Activated CD8-positive, alpha-beta memory T cell treated with anti-CD3 and anti-CD28 coated beads, Interleukin-2, amount 50 U/mL, for 24 hours (primary cell): ENCODE measurements at regions not wholly inside any gene's neighbourhood (a gene's known extent, or its start where the extent isn't known, plus 50 kb on each side); places are given as distances from the start of the nearest gene placed in this dataset.
"Not testable (repeated sequence)": the region's sequence is repeated elsewhere in the genome, so short reads cannot be mapped to it uniquely, and the experiment has no call there.

Experiments used
- DNase-seq: peaks from one replicate; pipeline ENCODE4 v3.0.0-alpha.2; 2020; ENCODE audit errors: extremely low read depth

GRCh38 chr6:105537981-105538578, 135.2 kb upstream of the PREP start:
- no peak for DNase-seq

DNA sequence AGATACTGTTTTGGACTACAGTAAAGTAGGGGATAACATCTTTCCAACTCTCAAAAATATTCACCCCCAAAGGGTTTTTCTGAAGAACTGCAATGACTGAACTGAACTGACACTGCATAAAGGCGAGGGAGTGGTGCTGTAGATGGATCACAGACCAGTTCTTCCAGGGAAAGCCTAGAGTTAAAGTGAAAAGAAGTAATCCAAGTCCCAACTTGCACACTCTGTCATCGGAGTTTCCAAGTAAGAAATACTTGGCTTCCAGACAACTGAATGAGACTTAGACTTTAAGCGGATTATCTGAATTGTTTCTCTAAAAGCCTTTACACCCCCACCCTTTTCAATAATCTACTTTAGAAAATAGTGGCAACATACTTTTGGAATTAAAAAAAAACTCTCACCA, 134.1 kb upstream of the PREP start:
- DNase-seq = no peak

GRCh38 chr6:105533301-105533700, 130.4 kb upstream of the PREP start:
- no peak for DNase-seq

DNA sequence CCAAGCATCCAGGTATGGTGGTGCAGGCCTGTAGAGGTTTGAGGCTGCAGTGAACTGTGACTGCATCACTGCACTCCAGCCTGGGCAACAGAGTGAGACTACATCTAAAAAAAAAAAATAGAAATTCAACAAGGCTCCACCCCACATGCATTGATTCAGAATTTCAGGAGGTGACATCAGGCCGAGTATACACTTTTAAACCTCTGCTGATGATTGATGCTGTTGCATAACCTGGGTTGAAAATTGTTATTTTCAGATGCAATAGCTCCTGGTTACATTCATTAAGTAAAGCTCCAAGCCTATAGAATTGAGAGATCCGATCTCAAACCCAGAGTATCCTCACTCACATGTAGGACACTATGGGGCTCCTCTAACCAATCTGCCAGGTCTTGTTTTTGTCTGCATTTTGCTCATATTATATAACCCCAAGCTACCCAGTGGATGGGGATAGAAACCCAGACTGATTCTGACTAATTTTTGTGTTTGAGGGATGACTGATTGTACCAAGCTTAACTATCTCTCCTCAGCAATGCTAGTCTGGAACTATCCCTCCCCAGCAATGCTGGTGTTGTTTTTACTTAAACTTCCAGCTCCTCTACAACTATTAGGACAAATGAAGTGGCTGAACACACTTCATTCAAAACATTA, 123.5 kb upstream of the PREP start:
- no peak for DNase-seq

DNA sequence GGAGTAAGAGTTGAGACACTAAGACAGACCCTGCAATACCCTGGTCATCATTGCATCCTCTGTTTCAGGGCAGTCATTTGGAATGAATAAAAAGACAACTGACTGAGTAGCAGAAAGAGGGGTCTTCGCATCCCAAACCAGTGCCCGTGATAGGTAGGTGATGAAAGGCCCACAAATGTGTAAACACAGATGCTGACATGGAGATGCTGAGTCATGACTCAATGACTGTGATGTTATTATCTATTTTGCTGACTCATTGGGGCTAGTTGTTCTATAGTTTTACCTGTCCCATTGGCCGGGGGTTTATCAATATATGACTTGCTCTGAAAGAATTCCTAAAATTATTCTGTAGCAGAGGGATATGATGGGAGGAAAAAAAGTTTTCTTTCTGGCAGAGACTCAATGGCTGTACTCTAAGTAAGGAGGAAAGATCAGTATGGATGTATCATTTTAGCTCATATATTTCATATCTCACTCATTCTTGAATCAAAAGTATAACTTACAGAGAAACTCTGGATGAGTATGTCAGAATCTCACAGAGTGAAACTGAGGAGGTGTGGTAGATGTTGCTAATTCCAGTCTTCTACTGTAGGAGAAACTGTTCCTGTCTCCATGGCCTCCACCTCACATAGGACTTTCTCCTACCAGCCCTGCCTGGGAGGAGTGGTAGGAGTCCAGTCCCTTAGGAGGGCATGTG, 119.9 kb upstream of the PREP start:
- no peak for DNase-seq

DNA sequence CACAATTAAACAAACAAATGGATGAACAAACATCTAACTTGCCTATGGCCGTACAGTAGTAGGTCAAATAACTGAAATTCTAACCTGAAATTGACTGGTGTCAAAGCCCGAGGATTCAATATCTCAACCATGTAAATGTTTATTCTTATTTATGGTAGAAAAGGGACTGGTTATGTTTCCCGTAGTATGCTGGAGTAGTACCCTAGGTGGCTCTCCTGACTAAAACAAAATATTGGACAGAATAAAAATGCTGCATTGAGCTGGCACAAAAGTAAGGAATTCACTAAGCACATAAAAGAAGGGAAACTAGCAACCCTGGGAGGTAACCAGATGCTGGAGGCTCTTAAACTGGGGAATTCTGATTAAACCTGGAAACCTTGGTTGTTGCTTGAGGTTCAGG, 117.1 kb upstream of the PREP start:
- no peak for DNase-seq

- not testable (repeated sequence) for DNase-seq
These were observed 116.1 kb upstream of the PREP start for GRCh38 chr6:105518993-105519392.

- no peak for DNase-seq
These were observed 112.2 kb upstream of the PREP start for GRCh38 chr6:105515054-105515453.

- DNase-seq = no peak
These were observed 111.4 kb upstream of the PREP start for GRCh38 chr6:105514306-105514705.

DNA sequence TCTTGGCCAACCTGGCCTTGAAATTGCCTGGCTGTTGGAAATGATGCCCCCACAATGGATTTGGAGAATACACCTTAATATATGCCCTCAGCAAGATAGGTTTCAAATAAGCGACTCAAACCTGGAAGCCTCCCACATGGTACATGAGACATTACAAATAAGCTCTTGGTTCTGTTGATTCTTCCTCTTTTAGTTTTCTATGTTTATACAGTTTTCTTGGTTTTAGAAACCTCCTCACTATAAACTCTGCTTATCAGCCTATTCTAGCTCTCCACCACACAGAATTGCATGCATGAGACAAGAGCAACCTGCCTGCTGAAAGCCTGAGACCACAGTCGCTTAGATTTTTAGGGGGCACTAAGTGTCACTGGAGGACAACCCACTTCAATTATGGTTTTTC, 108.8 kb upstream of the PREP start:
- no peak for DNase-seq

DNA sequence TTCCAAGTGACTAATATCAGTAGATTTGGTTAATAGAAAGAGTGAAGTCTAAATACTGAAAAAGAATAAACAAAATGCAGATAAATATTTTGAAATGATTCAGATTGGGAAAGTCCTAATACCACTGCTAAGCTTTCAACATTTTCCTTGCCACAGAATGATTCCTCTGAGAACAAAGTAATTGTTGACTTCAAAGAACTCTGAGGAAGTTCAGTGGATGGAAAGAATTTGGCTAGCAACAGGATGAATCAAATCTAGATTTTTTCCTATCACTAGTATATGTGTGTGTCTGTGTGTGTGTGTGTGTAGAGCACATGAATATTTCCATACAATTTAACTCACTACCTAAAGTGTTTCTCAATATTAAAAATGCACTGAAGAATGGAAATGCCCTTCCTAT, 107.9 kb upstream of the PREP start:
- DNase-seq = no peak

GRCh38 chr6:105509506-105510331, 106.8 kb upstream of the PREP start:
- DNase-seq = no peak

DNA sequence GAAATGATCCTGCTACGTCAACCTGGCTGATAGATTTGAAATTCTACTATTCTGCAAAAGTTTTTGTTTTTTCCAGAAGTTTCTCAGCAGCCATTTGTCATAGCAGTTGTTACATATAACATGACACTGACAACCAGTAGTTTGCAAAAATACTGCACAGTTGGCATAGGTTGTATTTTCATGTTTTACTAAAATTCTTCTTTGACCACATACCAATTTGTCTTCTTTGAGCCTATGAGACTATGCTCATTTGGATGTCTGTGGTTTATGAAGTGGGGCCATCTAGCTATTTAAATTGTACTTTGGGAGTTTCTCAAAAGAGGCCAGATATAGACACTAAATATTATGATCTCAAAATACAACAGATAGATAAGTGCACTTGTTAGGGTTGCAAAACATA, 104.9 kb upstream of the PREP start:
- DNase-seq = no peak

GRCh38 chr6:105504706-105505105, 101.8 kb upstream of the PREP start:
- no peak for DNase-seq

DNA sequence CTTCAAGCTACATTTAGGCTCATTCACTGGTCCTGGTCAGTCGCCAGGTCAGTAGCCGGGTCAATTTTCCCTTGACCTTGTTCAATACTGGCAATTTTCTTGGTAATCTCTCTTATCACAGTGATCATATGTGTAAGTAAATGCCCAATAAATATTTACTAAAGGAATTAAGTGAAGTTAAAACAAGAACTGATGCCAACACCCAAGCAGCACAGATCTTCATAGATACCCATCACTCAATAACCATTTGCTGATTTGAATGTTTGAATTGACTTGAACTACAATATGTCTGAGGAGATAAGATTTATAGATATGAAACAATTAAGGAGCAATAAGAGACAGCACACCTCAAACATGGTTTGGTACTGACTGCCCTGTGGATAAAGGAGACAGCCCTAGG, 100.8 kb upstream of the PREP start:
- no peak for DNase-seq

DNA sequence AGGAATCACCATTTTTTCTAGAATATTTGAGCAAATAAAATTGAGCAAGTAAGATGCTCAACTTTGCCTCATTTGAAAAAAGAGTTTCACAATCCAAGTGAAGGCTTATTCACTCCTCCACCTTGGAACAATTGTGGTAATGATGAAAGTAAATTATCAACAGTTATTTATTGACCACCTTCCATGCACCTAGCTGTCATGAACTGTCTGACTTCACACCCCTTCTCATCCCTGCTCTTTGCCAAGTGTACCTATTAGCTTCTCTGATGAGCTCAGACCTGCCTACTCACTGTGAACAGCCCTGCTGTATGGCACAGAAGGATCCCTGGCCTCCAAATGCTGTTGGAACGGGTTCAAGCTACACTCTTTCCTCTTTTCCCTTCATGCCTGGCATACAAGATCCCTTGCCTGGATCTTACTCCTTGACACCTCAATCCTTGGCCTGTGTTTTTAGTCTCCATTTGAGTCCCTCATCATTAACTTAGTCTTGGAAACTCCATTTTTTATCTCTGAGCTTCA, 99.0 kb upstream of the PREP start:
- no peak for DNase-seq

- DNase-seq = no peak
These were observed 98.4 kb upstream of the PREP start for GRCh38 chr6:105501246-105501645.

DNA sequence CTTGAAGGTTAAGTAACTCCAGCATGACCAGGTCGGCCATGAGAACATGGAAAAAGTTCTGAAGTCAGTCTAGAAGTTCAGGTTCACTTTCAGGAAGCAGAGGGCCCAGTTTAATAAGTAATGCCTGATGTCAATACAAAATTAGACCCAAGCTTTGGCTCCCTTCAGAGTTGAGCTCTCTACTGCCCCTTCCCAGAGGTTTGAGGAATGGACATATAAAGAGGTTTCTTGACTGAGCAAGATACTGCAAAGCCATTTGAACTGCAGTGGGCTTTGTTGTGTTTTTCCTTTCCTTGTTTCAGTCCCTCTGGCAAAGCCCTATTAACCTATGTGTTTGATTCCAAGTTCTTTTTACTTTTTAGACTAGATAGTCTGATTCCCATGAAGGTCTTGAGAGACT, 97.8 kb upstream of the PREP start:
- DNase-seq = no peak

DNA sequence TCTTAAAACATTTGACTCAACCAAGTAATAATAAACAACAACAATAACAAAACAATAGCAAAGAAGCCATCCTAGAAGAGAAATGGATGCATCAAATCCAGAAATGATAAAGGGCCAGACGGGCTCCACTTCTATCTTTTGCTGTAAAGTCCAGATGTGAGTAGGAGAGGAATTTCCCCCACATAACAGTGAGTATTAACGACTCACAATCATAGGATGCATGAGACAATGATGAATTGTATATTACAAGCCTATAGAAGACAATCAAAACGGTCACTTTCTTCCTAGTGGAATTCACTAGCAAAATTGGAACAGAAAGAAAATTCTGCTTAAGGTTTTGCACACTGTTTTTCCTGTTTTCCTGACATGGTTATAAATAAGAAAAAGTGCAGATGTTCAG, 97.0 kb upstream of the PREP start:
- no peak for DNase-seq

GRCh38 chr6:105499136-105499870, 96.4 kb upstream of the PREP start:
- no peak for DNase-seq

DNA sequence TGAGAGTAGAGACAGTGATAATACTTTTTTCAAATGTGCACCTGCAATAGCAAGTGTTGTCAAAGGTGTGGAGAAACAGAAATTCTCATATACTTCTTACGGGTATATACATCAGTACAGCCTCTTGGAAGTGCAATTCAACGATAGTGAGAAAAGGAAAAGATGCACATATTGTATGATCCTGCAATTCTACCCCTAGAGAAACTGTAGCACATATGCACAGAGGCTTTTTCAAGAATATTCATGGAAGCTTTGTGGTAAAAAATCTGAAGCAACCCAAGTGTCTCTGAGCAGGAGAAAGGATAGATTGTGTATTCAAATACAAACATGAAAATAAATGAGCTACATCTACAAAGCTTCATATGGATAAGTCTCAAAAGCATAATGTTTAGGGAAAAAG, 94.7 kb upstream of the PREP start:
- DNase-seq = no peak

DNA sequence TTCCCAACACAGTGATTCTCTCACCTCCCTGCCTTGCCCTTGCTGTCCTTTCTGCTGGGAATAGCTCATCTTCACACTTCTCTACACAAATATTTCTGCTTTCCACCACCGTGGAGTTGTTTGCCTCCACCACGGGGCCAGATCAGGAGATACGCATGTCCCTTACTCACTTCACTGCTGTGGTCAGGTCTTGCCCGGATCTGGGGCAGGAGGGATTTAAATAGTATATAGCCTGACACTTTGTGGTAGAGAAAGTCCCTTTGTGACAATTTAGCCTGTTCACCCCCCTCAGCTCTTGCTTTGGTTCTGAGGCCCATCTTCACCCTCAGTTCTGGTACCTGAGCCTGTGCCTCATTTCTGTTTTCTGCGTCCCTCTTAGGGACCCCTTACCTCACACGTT, 92.6 kb upstream of the PREP start:
- DNase-seq = no peak
